H1 (cell line): ENCODE measurements at regions not wholly inside any gene's neighbourhood (a gene's known extent, or its start where the extent isn't known, plus 50 kb on each side); places are given as distances from the start of the nearest gene placed in this dataset.

Experiments used
- CTCF ChIA-PET: fragments of 300-600 bp; sonication (Branson Sonifier 250); formaldehyde crosslinking; loops from one replicate; lab custom pipeline; 2021; ENCODE audit not compliant: partially characterized antibody; lab: Charles Lee
- POLR2A ChIA-PET: fragments of 300-600 bp; sonication (Branson Sonifier 250); formaldehyde crosslinking; loops from one replicate; lab custom pipeline; 2021; ENCODE audit warnings: inconsistent platforms; ENCODE audit not compliant: partially characterized antibody; lab: Charles Lee
- DNase-seq, 2 experiments: peaks; one replicate each; pipeline versions ENCODE4 v3.0.0 to v3.0.0-alpha.2; 2010 to 2022; ENCODE audit warnings: low spot score in 2 of 2, low read depth in 1 of 2, mixed read lengths in 1 of 2
- FAIRE-seq: peaks from 2 replicates; lab custom pipeline; 2011; peaks lifted over from hg19 to GRCh38; lab: Jason Lieb, UNC
- H2AFZ ChIP-seq: 2 replicates; pipeline ENCODE4 v1.8.1; 2012; ENCODE audit warnings: low read length, inconsistent platforms
- H2AK5ac ChIP-seq: 2 replicates; pipeline ENCODE4 v1.6.1; 2013; ENCODE audit warnings: low read depth, low read length
- H2BK120ac ChIP-seq: replicated peaks from 2 replicates; pipeline ENCODE3; 2013; ENCODE audit warnings: low read depth, low read length, inconsistent platforms
- H2BK12ac ChIP-seq: 2 replicates; pipeline ENCODE4 v1.6.1; 2013; ENCODE audit warnings: low read depth, low read length
- H2BK15ac ChIP-seq: 2 replicates; pipeline ENCODE4 v1.6.1; 2013; ENCODE audit warnings: low read length
- H2BK20ac ChIP-seq: 2 replicates; pipeline ENCODE4 v1.6.1; 2013; ENCODE audit warnings: low read length
- H2BK5ac ChIP-seq: 2 replicates; pipeline ENCODE4 v1.6.1; 2013; ENCODE audit warnings: low read depth, low read length
- H3K14ac ChIP-seq: 2 replicates; pipeline ENCODE4 v1.6.1; 2013; ENCODE audit warnings: inconsistent platforms; ENCODE audit not compliant: insufficient read length
- H3K18ac ChIP-seq: 2 replicates; pipeline ENCODE4 v1.6.1; 2013; ENCODE audit warnings: low read length; ENCODE audit errors: extremely low read depth
- H3K23ac ChIP-seq: 2 replicates; pipeline ENCODE4 v1.6.1; 2013; ENCODE audit warnings: inconsistent platforms; ENCODE audit not compliant: insufficient read length
- H3K23me2 ChIP-seq: 2 replicates; pipeline ENCODE4 v1.6.1; 2013; ENCODE audit warnings: low read depth, low read length
- H3K27ac ChIP-seq: 2 replicates; pipeline ENCODE4 v1.6.1; 2011; ENCODE audit warnings: low read depth, low read length, inconsistent platforms
- H3K27me3 ChIP-seq, 4 experiments: replicated peaks in 1 of 4; 1 replicate in 1 of 4; 2 replicates in 3 of 4; pipeline versions ENCODE4 v1.6.1 to v1.8.1; 2011 to 2013; ENCODE audit warnings: low read length in 3 of 4, mild to moderate bottlenecking in 3 of 4, inconsistent platforms in 2 of 4, mixed read lengths in 2 of 4, moderate library complexity in 1 of 4; ENCODE audit not compliant: control insufficient read depth in 3 of 4, insufficient read depth in 3 of 4; ENCODE audit errors: extremely low read depth in 1 of 4
- H3K36me3 ChIP-seq, 4 experiments: 2 replicates each; pipeline versions ENCODE4 v1.6.1 to v1.8.1; 2011 to 2013; ENCODE audit warnings: mild to moderate bottlenecking in 4 of 4, low read length in 3 of 4, moderate library complexity in 2 of 4, control low read depth in 1 of 4, inconsistent platforms in 1 of 4; ENCODE audit not compliant: insufficient read depth in 4 of 4, control insufficient read depth in 2 of 4
- H3K4ac ChIP-seq: replicated peaks from 2 replicates; pipeline ENCODE3; 2013; ENCODE audit warnings: low read length, low read depth, mixed read lengths, inconsistent platforms; ENCODE audit not compliant: insufficient read length
- H3K4me1 ChIP-seq, 4 experiments: replicated peaks in 1 of 4; 1 replicate in 1 of 4; 2 replicates in 3 of 4; pipeline versions ENCODE4 v1.6.1 to v1.8.1; 2011 to 2013; ENCODE audit warnings: low read length in 3 of 4, inconsistent platforms in 2 of 4, mixed read lengths in 1 of 4; ENCODE audit not compliant: insufficient read depth in 4 of 4, control insufficient read depth in 3 of 4
- H3K4me2 ChIP-seq, 2 experiments: 2 replicates each; pipeline versions ENCODE4 v1.6.1 to v1.8.1; 2011 to 2013; ENCODE audit warnings: low read depth in 2 of 2, low read length in 2 of 2, control low read depth in 1 of 2, inconsistent platforms in 1 of 2, mild to moderate bottlenecking in 1 of 2; ENCODE audit not compliant: insufficient read depth in 1 of 2
- H3K4me3 ChIP-seq, 4 experiments: fragments of 200-600, 300-600 bp in 1 of 4; sonication (generic), shearing (Covaris generic), sonication (Bioruptor Twin) in 1 of 4; 2 replicates each; pipeline versions ENCODE4 v1.5.1 to v1.8.1; 2011 to 2016; ENCODE audit warnings: low read length in 4 of 4, low read depth in 3 of 4, control low read depth in 2 of 4, inconsistent platforms in 2 of 4, mild to moderate bottlenecking in 2 of 4, mixed read lengths in 1 of 4, moderate library complexity in 1 of 4; ENCODE audit not compliant: insufficient read depth in 2 of 4; ENCODE audit errors: extremely low read depth in 1 of 4
- H3K56ac ChIP-seq: replicated peaks from 2 replicates; pipeline ENCODE3; 2013; ENCODE audit warnings: low read depth, mild to moderate bottlenecking, mixed read lengths, low read length, inconsistent platforms; ENCODE audit not compliant: insufficient read length
- H3K79me1 ChIP-seq: 2 replicates; pipeline ENCODE4 v1.6.1; 2013; ENCODE audit warnings: low read depth, low read length, control low read depth
- H3K79me2 ChIP-seq, 2 experiments: 2 replicates each; pipeline versions ENCODE4 v1.6.1 to v1.8.1; 2012 to 2013; ENCODE audit warnings: low read length in 2 of 2, mild to moderate bottlenecking in 2 of 2, inconsistent platforms in 1 of 2; ENCODE audit not compliant: insufficient read depth in 2 of 2, control insufficient read depth in 1 of 2
- H3K9ac ChIP-seq, 4 experiments: replicated peaks in 1 of 4; 1 replicate in 1 of 4; 2 replicates in 3 of 4; pipeline versions ENCODE4 v1.6.1 to v1.8.1; 2011 to 2013; ENCODE audit warnings: low read depth in 3 of 4, low read length in 3 of 4, control low read depth in 2 of 4, mild to moderate bottlenecking in 2 of 4, moderate library complexity in 2 of 4, inconsistent platforms in 1 of 4; ENCODE audit errors: extremely low read depth in 1 of 4
- H3K9me3 ChIP-seq, 2 experiments: 2 replicates each; pipeline versions ENCODE4 v1.6.1 to v1.8.1; 2012 to 2013; ENCODE audit warnings: mild to moderate bottlenecking in 2 of 2, moderate library complexity in 2 of 2, control low read depth in 1 of 2, inconsistent platforms in 1 of 2, low read depth in 1 of 2, low read length in 1 of 2, mixed read lengths in 1 of 2; ENCODE audit not compliant: insufficient read depth in 2 of 2
- H4K20me1 ChIP-seq, 2 experiments: replicated peaks in 1 of 2; 2 replicates each; pipeline versions ENCODE3 to v1.8.1; 2011 to 2013; ENCODE audit warnings: inconsistent platforms in 2 of 2, low read length in 2 of 2, mild to moderate bottlenecking in 1 of 2; ENCODE audit not compliant: insufficient read depth in 2 of 2, control insufficient read depth in 1 of 2
- H4K5ac ChIP-seq: 2 replicates; pipeline ENCODE4 v1.6.1; 2013; ENCODE audit warnings: low read length, low read depth, mixed read lengths, inconsistent platforms; ENCODE audit not compliant: insufficient read length
- H4K8ac ChIP-seq: 2 replicates; pipeline ENCODE4 v1.8.0; 2013; ENCODE audit warnings: mild to moderate bottlenecking, moderate library complexity, low read length, inconsistent platforms; ENCODE audit not compliant: insufficient read depth; ENCODE audit errors: extremely low read depth
- H4K91ac ChIP-seq: replicated peaks from 2 replicates; pipeline ENCODE3; 2013; ENCODE audit warnings: low read length, mixed read lengths, inconsistent platforms; ENCODE audit not compliant: insufficient read length
- CEBPB ChIP-seq: IDR thresholded peaks from 2 replicates; pipeline ENCODE4 v1.6.1; 2012; ENCODE audit warnings: low read depth, low read length
- CHD1 ChIP-seq: IDR thresholded peaks from 2 replicates; pipeline ENCODE4 v1.6.1; 2012; ENCODE audit warnings: low read depth, low read length, improper control_type of control experiment
- CTBP2 ChIP-seq: IDR thresholded peaks from 2 replicates; pipeline ENCODE4 v1.7.0; 2011; ENCODE audit warnings: borderline replicate concordance, mild to moderate bottlenecking, moderate library complexity, mixed read lengths, low read length; ENCODE audit not compliant: insufficient read depth, insufficient read length
- GTF2F1 ChIP-seq: IDR thresholded peaks from 2 replicates; pipeline ENCODE4 v1.6.1; 2012; ENCODE audit warnings: low read depth, low read length, improper control_type of control experiment, borderline replicate concordance
- HDAC6 ChIP-seq: IDR thresholded peaks from one replicate; pipeline ENCODE4 v1.7.1; 2012; ENCODE audit warnings: low read depth, mild to moderate bottlenecking, inconsistent platforms, low read length, moderate library complexity
- KDM4A ChIP-seq: IDR thresholded peaks from one replicate; pipeline ENCODE4 v1.7.1; 2012; ENCODE audit warnings: low read depth, mild to moderate bottlenecking, moderate library complexity, low read length, inconsistent platforms; ENCODE audit not compliant: severe bottlenecking
- MAFK ChIP-seq: IDR thresholded peaks from 2 replicates; pipeline ENCODE4 v1.6.1; 2012; ENCODE audit warnings: low read depth, mild to moderate bottlenecking, improper control_type of control experiment, low read length
- MAX ChIP-seq: IDR thresholded peaks from 2 replicates; pipeline ENCODE4 v1.6.1; 2012; ENCODE audit warnings: inconsistent platforms
- RXRA ChIP-seq: IDR thresholded peaks from 2 replicates; pipeline ENCODE4 v1.6.1; 2011; ENCODE audit warnings: low read depth, mild to moderate bottlenecking, low read length, moderate library complexity; ENCODE audit not compliant: insufficient read depth
- TCF12 ChIP-seq: IDR thresholded peaks from 2 replicates; pipeline ENCODE4 v1.6.1; 2011; ENCODE audit warnings: low read depth, mild to moderate bottlenecking, low read length
- TEAD4 ChIP-seq: IDR thresholded peaks from 2 replicates; pipeline ENCODE4 v1.6.1; 2012; ENCODE audit warnings: low read depth, low read length, inconsistent platforms, mixed read lengths
- ZNF274 ChIP-seq: IDR thresholded peaks from 2 replicates; pipeline ENCODE4 v1.7.0; 2012; ENCODE audit warnings: low read length, borderline replicate concordance; ENCODE audit errors: extremely low read depth
- WGBS, 2 experiments: shearing (Covaris generic) in 1 of 2; methylation state at CpG; one replicate each; pipeline versions ENCODE4 v1.1.6 to v1.1.7; 2013 to 2015; ENCODE audit warnings: low lambda C conversion rate in 2 of 2, mixed read lengths in 2 of 2, inconsistent platforms in 1 of 2, low coverage in 1 of 2, missing lambda C conversion rate in 1 of 2; ENCODE audit not compliant: insufficient replicate concordance in 2 of 2, insufficient coverage in 1 of 2, insufficient read length in 1 of 2; ENCODE audit errors: extremely low coverage in 1 of 2, missing lambda C conversion rate in 1 of 2; 5-methylcytosine and 5-hydroxymethylcytosine counted together
- TF ChIP-seq, protein P1 (sequence below), 3 experiments: IDR thresholded peaks; 1 replicate in 2 of 3; 2 replicates in 1 of 3; pipeline versions ENCODE4 v1.5.1 to v1.6.1; 2011; ENCODE audit warnings: low read length in 3 of 3, mild to moderate bottlenecking in 3 of 3, inconsistent platforms in 2 of 3, low read depth in 1 of 3, moderate library complexity in 1 of 3; ENCODE audit not compliant: insufficient read depth in 1 of 3; ENCODE audit errors: control extremely low read depth in 1 of 3

DNA sequence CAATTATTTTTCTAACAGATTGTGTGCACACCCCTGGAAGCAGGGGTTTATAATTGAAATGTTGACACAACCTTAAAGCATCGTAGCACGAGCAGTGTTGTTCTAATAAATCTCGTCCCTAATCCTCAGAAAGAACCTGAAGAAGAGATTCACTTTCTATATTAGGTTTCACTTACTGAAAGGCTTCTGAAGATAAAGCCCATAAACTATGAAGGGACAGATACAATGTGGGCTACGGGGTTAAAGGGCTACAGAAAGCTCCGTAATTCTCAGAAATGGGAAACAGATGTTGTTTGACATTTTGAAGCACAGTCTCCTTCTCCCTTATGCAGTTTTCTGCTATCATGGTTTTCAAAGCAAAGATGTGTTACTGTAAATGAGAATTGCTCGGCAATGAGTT is 479.6 kb downstream of the GATA3 start:
- Histone ChIP-seq H2AK5ac (no peak overlapping the region), H2BK5ac (no peak overlapping the region), H2AFZ (no peak overlapping the region), H3K4me2 (no peak overlapping the region), H2BK120ac (no peak overlapping the region), H2BK20ac (no peak overlapping the region), H3K56ac (no peak overlapping the region), H3K36me3 (no peaks in the 10 kb centered on the region), H3K79me2 (no peaks in the 10 kb centered on the region), H4K8ac (no peak overlapping the region), H3K14ac (no peak overlapping the region), H3K18ac (no peak overlapping the region), H3K4me3 (no peak overlapping the region), H4K20me1 (no peaks in the 10 kb centered on the region), H3K23me2 (no peaks in the 10 kb centered on the region), H3K9ac (no peak overlapping the region), H3K4ac (no peak overlapping the region), H3K27me3 (no peaks in the 10 kb centered on the region), H4K91ac (no peak overlapping the region), H2BK12ac (no peak overlapping the region), H3K23ac (no peak overlapping the region), H3K9me3 (no peaks in the 10 kb centered on the region), H4K5ac (no peak overlapping the region), H2BK15ac (no peak overlapping the region), H3K4me1 (no peaks in the 10 kb centered on the region), H3K79me1 (no peaks in the 10 kb centered on the region), H3K27ac (no peak overlapping the region)
- ChIA-PET CTCF (interaction anchor here (1.0 to 1.5 kb wide), 2 partner anchors 13 to 20 kb away, joined by 3 to 4 read pairs; no protein-coding TSS in a partner anchor), POLR2A (no interaction called here)
- DNase-seq (no peak), FAIRE-seq (no peak)
- TF ChIP-seq TEAD4 (no peak), GTF2F1 (no peak), TCF12 (no peak), MAFK (no peak), ZNF274 (no peak), HDAC6 (no peak), KDM4A (no peak), RXRA (no peak), MAX (no peak), CTBP2 (no peak), CEBPB (no peak), CHD1 (no peak)
- TF ChIP-seq, protein P1, sequence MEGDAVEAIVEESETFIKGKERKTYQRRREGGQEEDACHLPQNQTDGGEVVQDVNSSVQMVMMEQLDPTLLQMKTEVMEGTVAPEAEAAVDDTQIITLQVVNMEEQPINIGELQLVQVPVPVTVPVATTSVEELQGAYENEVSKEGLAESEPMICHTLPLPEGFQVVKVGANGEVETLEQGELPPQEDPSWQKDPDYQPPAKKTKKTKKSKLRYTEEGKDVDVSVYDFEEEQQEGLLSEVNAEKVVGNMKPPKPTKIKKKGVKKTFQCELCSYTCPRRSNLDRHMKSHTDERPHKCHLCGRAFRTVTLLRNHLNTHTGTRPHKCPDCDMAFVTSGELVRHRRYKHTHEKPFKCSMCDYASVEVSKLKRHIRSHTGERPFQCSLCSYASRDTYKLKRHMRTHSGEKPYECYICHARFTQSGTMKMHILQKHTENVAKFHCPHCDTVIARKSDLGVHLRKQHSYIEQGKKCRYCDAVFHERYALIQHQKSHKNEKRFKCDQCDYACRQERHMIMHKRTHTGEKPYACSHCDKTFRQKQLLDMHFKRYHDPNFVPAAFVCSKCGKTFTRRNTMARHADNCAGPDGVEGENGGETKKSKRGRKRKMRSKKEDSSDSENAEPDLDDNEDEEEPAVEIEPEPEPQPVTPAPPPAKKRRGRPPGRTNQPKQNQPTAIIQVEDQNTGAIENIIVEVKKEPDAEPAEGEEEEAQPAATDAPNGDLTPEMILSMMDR (IDR thresholded peaks at IDR 0.05; ENCODE audit: control extremely low read depth in 1 of 3, insufficient read depth in 1 of 3, low read depth in 1 of 3, low read length in 3 of 3) = no peak
- 82% methylated on average over 6 of the region's 6 CpGs; no CpG with 5 or more reads in 1 of the 2 experiments for WGBS, 2 experiments
